Gastroesophageal sphincter (tissue), 3 donors: ENCODE measurements at regions not wholly inside any gene's neighbourhood (a gene's known extent, or its start where the extent isn't known, plus 50 kb on each side); places are given as distances from the start of the nearest gene placed in this dataset.

Source experiments
- CTCF ChIP-seq, 4 experiments: fragments of 200-600 bp in 2 of 4; fragments of 450-650 bp in 2 of 4; sonication (generic) in 1 of 4; IDR thresholded peaks; one replicate each; pipeline ENCODE4 v1.5.1; 2017 to 2019; ENCODE audit warnings: antibody characterized with exemption in 4 of 4, mild to moderate bottlenecking in 2 of 4, moderate library complexity in 2 of 4
- EP300 ChIP-seq: sonication (generic); formaldehyde crosslinking; IDR thresholded peaks from one replicate; pipeline ENCODE4 v1.6.1; 2017; ENCODE audit warnings: antibody characterized with exemption, mild to moderate bottlenecking
- POLR2A ChIP-seq, 2 donors: fragments of 450-650 bp; IDR thresholded peaks; one replicate each; pipeline ENCODE4 v1.6.1; 2017; ENCODE audit warnings: antibody characterized with exemption in 2 of 2, mild to moderate bottlenecking in 2 of 2, moderate library complexity in 1 of 2
- POLR2AphosphoS5 ChIP-seq: sonication (generic); formaldehyde crosslinking; IDR thresholded peaks from one replicate; pipeline ENCODE4 v1.6.1; 2017; ENCODE audit warnings: antibody characterized with exemption

- no peak for TF ChIP-seq CTCF (IDR thresholded peaks at IDR 0.05)
- no peak for TF ChIP-seq POLR2A (IDR thresholded peaks at IDR 0.05)
- no peak for TF ChIP-seq POLR2AphosphoS5
- TF ChIP-seq EP300 = no peak
Measured at GRCh38 chr3:25971736-25972135, 181.8 kb downstream of the OXSM start.
